GM18517 (cell line): ENCODE measurements at regions not wholly inside any gene's neighbourhood (a gene's known extent, or its start where the extent isn't known, plus 50 kb on each side); places are given as distances from the start of the nearest gene placed in this dataset.

ENCODE experiments used
- ATAC-seq: cut with Tn5 transposase; IDR thresholded peaks from one replicate; pipeline ENCODE4 v1.9.1; 2021; ENCODE audit warnings: mild to moderate bottlenecking, moderate library complexity; ENCODE audit not compliant: unreplicated experiment

DNA sequence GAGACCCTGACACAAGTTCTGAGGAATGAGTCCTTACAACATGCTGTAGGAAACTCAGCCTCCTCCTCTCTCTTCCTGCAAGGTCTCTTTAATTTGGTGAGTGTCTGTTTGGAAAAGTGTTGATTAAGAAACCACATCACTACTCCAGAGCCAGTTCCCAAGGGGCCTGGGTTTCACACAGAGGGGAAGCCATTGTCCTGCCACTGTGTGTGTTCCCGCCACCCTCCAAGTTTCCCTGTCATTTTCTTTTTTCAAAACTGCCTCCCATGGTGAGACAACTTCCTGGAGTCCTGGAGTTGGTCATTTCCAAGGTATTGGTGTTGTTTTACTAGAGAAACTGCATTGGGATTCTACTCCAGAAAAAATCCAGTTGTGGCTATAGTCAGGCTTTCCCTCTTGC lies 232.0 kb upstream of the PARD3B start:
- ATAC-seq: no peak

DNA sequence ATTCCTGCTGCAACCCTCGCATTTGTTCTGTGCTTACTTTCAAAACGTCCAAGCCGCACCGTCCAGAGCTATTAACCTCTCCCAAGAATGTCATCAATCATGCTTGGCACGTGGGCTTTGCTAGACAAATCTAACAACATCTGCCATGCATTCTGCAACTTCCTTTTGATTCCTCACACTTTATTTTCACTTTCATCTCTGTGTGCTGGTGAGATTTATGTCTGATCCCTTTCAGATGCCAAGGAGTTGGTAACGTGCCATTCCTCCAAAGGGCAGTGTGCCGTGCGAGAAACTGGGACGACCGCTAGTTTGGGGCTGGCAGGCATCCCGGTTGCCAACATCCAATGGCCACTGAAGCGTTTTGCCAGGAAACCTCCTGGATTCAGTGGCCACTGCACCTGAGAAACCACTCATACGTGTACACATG lies 230.0 kb upstream of the PARD3B start:
- ATAC-seq: no peak

DNA sequence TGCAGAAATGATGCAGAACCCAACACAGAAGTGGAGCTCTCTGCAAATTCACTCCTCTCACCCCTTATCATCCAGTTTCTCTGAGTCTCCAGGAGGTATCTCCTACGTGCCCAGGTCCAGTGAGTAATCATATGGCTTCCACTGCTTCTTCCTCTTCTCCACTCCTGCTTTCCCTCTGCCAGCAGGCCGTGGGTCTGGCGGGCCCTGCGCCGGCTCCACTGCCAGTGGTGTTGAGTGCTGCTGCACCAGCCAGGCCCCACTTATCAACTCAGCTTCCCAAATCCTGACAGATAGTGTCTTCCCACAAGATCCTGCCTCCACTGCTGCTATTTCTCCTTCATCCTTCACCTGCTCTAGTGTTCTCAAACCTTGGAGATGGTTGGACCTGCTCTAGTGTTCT lies 227.6 kb upstream of the PARD3B start:
- no peak for ATAC-seq

DNA sequence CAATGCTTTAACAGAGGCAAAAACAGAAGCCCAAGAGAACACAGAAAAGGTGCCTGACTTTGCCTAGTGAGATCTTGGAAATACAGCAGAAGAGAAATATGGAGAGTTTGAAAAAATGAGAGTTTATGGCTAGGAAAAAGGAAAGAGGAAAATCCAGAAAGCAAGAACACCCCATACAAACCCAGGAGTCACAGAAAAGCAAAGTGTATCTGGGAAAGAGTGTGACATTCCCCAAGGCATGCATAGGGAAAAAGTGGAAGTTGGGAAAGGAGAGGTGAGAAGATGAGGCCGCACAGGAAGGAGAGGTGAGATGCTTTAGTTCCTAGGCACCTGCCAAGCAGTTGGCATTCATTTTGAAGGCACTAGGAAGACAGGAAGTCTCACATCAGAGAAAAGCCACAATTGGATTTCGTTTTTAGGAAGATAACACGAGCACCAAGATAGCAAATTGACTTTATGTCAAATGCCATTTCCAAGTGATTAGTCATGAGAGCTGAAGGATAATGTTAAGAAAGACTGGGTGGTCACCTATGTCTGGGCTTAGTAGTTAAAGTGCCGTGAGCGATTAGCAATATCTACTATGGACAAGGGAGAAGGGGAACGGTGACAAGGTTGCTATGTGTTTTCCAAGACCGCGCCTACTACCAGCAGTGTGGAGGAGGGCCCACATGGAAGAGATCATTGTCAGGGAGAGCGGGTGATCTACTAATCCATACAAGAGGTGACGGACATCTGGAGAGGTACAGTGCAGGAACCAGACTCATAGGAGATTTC lies 224.1 kb upstream of the PARD3B start:
- no peak for ATAC-seq

DNA sequence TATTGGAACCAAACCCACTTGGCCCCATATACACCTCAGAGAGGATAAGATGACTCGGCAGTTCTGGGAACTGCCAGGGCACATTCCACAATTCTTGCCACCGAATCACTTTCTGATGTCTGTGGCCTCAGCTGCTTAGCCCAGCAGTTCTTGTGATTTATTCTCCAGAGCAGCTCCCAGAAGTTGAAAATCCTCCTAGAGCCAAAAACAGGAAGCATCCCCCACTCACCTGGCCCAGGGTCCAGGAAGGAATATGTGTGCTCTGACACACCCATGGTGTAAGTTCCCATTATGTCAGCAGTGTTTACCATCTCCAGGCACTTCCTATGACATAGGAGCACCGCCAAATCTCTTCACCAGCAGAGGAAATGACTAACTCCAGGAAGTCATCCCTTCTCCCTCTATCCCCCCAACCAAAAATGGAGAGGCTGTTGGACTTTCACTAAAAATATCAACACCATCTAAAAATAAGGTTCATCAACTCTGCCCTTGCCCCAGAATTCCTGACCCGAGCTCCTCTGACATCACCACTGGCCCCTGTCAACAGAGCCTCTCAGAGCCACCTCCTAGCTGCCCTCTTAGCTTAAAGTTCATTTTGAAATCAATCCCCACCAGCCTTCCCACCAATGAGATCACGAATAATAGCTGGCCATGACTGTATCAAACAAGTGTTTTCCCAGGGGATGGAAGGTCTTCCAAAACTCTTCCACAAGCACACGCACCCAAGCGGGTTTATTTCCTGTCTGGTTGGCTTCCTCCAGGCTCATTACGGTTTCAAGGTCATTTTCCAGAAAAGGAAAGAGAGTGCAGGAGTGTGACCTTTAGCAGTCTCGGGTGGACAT lies 223.1 kb upstream of the PARD3B start:
- no peak for ATAC-seq

DNA sequence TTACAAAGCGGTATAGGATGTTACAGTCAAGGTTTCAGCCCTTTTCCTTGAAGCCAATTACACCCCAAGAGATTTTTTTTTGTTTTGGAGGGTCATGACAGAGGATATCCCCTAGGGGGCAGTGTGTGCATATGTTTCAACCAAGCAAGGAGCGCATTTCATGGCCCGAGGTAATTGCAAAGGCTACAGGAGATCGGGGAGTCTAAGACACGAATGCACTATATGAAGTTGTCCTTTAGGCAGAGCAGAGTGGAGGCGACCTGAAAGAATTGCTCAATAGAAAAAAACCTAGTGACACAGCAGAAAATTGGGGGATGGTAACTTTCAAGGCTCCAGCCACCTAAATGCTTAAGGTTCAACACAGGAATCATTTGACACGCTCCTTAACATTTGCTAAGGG lies 219.8 kb upstream of the PARD3B start:
- ATAC-seq: peak; percentile 89

DNA sequence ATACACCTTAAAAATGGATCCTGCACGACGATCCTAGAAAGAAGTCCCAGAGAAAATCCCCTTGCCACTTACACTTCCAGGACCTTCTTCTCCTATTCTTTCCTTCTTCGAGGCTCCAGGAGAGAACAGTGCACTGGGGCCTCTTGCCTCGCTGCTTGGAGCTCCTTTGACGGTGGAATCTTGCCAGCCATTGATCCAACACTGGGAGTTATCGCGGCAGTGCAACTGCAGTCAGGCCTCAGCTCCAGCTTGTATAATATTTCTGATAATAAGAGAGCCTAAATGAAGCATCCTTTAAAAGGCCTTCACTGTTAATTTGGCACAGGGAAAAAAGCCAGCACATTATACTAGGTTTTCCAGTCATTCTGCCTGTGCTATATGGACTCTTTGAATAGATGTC lies 216.9 kb upstream of the PARD3B start:
- no peak for ATAC-seq

DNA sequence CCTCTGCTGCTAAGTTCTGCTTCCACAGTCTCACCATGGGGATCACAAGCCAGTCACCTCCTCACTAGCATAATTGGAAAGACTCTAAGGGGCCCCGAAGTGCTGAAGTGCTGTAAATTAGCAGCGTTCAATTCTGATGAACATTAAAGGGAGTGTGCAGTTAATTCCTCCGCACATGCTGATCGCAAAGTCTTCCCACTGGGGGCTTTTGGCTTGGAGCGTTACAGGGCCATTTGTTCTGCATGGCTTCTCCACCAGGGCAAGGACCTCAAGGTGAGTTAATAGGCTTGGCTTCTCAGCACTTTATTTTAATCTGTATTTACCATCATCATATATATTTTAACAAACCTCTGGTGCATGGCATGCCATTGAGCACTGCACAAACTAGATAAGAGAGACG lies 216.3 kb upstream of the PARD3B start:
- no peak for ATAC-seq

DNA sequence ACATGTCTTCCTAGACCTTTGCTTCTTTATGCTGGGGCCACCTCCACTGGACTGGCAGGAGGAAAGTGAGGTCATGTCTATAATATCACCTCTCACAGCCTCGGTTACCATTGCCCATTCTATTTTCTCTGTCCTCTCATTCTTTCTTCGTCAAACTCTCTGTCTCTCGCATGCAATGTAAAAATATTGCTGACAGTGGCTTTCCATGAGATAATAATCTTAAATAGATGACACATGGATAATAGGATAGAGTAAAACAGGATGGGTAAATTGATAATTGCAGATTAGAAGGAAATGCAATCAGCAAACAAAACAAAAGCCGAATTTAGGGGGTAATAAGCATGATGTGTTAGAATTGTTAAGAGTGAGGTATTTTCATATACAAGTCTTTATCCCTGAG lies 215.7 kb upstream of the PARD3B start:
- ATAC-seq: no peak

DNA sequence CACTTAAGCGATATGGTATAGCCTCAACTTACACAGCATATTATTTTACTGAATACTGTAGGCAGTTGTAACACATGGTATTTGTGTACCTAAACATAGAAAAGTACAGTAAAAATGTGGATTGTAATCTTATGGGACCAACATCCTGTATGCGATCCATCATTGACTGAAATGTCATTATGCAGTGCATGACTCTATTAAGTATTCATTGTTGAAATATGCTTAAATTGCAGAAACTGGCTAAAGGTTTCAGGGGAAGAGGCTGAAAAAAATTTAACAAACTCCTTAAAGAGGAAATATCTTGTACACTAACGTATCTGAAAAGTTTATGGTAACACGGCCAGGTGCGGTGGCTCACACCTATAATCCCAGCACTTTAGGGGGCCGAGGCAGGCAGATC lies 214.1 kb upstream of the PARD3B start:
- ATAC-seq: no peak

DNA sequence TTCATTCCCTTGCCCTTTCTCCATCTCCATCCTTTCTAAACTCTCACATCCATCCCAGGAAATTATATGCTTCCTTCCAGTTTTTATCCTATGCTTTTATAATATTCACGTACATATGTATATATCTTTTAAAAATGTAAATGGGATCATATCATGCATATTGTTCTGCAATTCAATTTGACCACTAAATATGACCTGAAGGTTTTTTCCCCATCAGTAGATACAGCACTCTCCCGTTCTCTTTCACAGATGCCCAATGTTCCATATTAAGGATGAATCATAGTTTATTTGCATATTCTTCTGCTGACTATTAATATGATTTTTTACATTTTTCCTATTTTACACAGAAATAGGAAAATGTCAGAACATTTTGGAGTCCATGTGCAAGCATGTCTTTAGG lies 213.3 kb upstream of the PARD3B start:
- ATAC-seq: no peak

DNA sequence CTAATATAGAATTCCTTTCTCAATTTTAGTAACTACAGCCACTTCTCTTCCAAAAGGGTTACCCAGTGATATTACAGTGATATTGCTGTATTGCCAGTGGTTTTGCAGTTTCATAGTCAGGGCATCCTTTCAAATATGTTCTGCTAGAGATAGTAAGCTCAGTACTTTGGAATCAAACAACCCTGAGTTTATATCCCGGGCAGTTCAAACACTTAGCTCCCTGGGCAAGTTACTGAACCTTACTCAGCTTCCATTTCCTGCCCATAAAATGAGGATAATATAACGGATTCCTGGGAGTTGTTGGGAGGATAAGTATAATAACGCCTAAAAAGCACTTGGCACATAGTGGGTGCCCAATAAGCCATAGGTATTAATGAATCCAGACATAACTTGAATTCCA lies 212.6 kb upstream of the PARD3B start:
- no peak for ATAC-seq

DNA sequence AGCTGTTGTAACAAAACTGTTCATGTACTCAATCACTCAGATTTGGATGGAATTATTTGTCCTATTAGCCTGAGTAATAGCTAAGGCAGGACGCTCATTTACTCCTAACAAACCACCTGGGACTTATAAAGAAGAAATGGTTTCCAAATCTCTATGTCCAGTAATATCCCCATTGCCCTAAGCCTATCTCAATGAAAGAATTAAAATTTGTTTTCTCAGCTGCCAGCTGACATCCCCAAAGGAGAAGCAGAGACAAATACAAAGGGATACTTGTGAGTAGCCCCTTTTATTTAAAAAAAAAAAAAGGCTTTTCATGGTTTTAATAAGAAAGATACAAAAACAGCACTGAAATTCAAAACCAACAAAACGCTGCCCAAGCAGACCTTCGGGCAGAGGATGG lies 211.4 kb upstream of the PARD3B start:
- ATAC-seq: no peak

DNA sequence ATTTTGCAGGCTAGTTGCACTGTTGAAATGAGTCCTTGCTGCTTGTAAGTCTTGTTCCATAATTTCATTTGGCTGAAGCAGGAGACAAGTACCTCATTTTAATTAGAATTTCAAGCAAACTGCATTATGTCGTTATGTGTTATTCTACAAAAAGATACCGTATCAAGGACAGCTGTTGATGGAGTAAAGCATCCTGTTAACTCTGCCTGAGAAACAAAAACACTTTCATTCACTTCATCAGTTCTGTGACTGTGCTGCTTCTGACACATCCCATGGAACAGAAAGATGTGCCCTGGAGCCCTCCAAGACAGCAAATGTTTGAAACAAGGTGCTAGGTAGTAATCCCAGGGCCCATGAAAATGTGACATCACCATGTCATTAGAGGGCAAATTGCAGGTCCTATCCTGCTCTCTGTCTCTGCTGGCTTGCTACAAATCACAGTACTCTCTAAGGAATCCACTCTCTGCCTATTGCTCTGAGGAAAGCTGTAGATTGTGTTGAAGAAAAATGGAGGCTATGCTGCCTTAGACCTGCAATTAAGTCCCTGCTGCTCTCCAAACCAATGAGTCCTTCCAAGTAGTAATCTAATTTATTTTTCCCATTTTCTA lies 209.7 kb upstream of the PARD3B start:
- ATAC-seq: no peak

DNA sequence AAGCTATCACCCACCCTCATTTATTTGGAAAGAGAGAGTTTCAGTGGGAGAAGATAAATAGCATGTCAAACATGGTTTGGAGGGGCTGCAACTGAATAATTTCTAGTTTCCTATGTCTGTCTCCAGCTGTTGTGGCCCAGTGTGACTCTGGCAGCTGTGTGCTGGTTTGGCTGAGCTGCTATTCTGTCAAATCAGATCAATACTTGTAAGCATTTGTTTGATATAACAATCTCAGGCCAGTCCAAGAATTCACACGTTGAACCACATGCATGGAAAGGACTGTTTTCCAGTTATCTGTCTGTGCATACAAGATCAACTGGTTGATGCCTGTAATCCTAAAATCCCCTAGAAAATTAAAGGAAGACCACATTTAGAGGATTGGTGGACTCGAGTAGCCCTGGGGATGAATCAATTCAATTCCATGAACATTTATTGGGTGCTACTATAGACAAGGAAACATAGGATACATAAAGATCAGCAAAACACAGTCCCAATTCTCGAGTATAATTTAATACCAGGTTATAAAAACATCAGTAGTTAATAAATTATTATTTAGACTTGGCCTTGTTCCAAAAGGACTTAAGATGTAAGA lies 209.0 kb upstream of the PARD3B start:
- ATAC-seq: no peak

DNA sequence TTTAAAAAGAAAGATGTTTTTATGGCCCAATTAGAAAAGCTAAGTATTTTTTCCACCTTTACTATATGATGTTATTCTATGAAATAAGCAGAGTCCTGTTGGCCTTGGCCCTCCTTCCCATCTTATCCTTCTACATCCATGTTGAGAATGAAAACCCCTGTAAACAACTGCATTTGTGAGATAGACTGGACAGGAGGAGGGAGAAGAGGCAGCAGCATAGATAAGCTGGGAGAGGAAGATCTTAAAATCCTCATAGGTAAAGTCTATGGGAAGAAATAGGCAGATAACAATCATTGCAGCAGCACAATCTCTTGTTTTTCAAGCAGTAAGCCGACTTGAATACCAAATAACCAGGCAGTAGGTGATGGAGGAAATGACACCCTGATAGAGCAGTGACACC lies 207.6 kb upstream of the PARD3B start:
- ATAC-seq: no peak

DNA sequence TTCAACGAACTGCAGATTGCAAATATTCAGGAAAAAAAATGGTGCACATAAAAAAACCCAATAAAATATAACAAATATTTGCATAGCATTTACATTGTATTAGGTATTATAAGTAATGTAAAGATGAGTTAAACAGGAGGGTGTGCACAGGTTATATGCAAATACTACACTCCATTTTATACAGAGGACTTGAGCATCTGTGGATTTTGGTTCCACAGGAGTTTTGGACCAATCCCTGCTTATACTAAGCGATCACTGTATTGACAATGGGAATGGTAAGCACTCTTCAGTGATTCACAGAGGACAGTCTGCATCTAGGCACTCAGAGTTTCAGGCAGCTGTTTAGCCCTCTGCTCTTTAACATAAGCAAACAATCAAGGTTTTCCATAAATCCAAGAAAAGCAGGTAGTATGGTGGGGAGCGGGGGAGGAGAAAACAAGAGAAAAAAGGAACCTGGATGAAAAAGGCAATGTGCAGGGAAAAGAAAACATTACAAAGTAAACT lies 206.0 kb upstream of the PARD3B start:
- no peak for ATAC-seq

DNA sequence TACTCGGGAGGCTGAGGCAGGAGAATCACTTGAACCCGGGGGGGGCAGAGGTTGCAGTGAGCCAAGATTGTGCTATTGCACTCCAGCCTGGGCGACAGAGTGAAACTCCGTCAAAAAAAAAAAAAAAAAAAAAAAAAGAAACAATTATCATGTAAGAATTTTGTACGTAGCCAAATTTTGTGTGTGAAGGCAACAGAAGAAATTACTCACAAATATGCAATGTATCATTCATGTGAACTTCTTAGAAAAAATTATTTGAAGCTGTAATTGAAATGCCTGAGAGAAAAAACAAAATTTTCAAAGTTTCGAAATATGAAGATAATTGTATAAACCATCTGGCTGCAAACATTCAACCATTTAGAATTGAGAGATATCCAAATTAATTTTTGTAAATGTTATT lies 204.8 kb upstream of the PARD3B start:
- no peak for ATAC-seq

DNA sequence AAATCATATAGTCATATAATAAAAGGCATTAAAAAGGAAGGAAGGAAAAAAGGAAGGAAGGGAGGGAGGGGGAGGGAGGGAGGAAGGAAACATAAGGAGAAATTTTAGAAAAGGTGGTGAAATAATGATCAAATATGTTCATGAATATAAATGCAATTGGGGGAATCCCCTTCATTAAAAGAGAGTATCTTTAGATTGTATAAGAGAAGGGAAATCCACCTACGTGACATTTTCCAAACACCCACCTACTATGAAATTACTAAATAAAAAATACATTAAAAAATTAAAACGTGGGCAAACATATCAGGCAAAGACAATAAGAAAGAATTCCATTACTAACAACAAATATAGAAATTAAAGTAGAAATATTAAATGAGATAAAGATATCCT lies 203.4 kb upstream of the PARD3B start:
- ATAC-seq: no peak

DNA sequence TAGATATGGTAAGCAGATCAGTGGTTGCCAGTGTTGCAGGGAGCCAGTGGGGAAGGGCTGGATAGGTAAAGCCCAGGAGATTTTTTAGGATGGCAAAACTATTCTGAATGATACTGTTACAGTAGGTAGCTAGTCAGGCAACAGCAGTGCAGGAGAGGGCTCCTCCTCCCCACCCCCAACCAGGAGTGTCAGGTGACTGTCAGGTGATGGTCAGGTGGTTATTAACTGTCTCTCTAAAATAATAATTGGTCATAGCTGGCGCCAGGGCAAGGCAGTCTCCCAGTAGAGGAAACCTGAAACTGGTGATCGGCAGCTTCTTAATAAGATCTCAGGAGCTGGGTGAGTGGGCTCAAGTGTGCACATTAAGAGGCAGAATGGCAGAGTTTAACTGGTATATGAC lies 201.6 kb upstream of the PARD3B start:
- no peak for ATAC-seq

DNA sequence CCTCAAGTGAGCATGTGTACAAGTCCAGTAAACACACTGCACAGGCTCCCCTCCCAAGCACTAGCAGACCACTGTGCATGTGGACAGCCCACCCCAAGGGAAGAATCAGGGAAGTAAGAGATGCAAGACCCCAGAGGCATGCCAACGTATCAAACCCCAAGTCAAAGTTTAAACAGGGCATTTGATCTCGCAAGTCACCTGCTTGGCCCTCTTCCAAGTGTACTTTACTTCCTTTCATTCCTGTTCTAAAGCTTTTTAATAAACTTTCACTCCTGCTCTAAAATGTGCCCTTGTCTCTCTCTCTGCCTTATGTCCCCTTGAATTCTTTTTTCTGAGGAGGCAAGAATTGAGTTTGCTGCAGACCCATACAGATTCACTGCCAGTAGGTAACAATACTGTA lies 201.2 kb upstream of the PARD3B start:
- ATAC-seq: no peak
